MCF 10A (cell line): ENCODE measurements at regions not wholly inside any gene's neighbourhood (a gene's known extent, or its start where the extent isn't known, plus 50 kb on each side); places are given as distances from the start of the nearest gene placed in this dataset.

Experiments
- BruUV-seq: library from RNA; stranded (reverse); fragments of 400-500 nt; replicated peaks from 2 replicates; lab custom pipeline; 2021; lab: Mats Ljungman, UMichigan
- CTCF ChIA-PET: fragments of 300-600 bp; sonication (Branson Sonifier 250); formaldehyde crosslinking; extraction: SDS; loops from one replicate; lab custom pipeline; 2021; ENCODE audit warnings: antibody characterized with exemption, inconsistent platforms; lab: Yijun Ruan, JAX
- POLR2A ChIA-PET: fragments of 300-600, 350-650 bp; sonication (Branson Sonifier 250); formaldehyde crosslinking; extraction: SDS; loops from one replicate; lab custom pipeline; 2020; ENCODE audit warnings: antibody characterized with exemption, inconsistent platforms; lab: Yijun Ruan, JAX
- DNase-seq: peaks from one replicate; pipeline ENCODE4 v3.0.0-alpha.2; 2018; ENCODE audit not compliant: unreplicated experiment
- H3K27ac Mint-ChIP-seq: one replicate; pipeline ENCODE4 v1.8.0; 2022; ENCODE audit warnings: mild to moderate bottlenecking, low read depth, mixed read lengths; ENCODE audit not compliant: unreplicated experiment
- H3K27me3 Mint-ChIP-seq: one replicate; pipeline ENCODE4 v1.8.0; 2022; ENCODE audit warnings: mixed read lengths; ENCODE audit not compliant: insufficient read depth, unreplicated experiment
- H3K36me3 Mint-ChIP-seq: one replicate; pipeline ENCODE4 v1.8.0; 2022; ENCODE audit warnings: mild to moderate bottlenecking, moderate library complexity, mixed read lengths; ENCODE audit not compliant: insufficient read depth, unreplicated experiment
- H3K4me1 Mint-ChIP-seq: one replicate; pipeline ENCODE4 v1.8.0; 2022; ENCODE audit warnings: mixed read lengths; ENCODE audit not compliant: insufficient read depth, unreplicated experiment
- H3K4me3 Mint-ChIP-seq: one replicate; pipeline ENCODE4 v1.8.0; 2022; ENCODE audit warnings: mild to moderate bottlenecking, moderate library complexity, mixed read lengths; ENCODE audit not compliant: unreplicated experiment
- H3K9me3 Mint-ChIP-seq: one replicate; pipeline ENCODE4 v1.8.0; 2022; ENCODE audit warnings: mixed read lengths; ENCODE audit not compliant: unreplicated experiment
- CTCF ChIP-seq: fragments of 200-600 bp; IDR thresholded peaks from one replicate; pipeline ENCODE4 v1.8.0; 2022; ENCODE audit warnings: antibody characterized with exemption, mild to moderate bottlenecking; ENCODE audit not compliant: unreplicated experiment
- intact Hi-C: fragments of 100-400 bp; cut with micrococcal nuclease; formaldehyde crosslinking; loops from 2 replicates; pipeline ENCODE4 v1.14.1; 2022

GRCh38 chr10:131547129-131547799 lies 235.7 kb upstream of the TCERG1L start:
- Mint-ChIP-seq H3K27ac (no peak overlapping the region), H3K36me3 (no peaks in the 10 kb centered on the region), H3K9me3 (peaks cover 20% of the 10 kb centered on the region), H3K4me3 (no peak overlapping the region), H3K4me1 (no peaks in the 10 kb centered on the region), H3K27me3 (no peaks in the 10 kb centered on the region)
- ChIA-PET POLR2A (no interaction called here), CTCF (interaction anchor here (0.8 kb wide), 1 partner anchor 476 kb away, joined by 3 read pairs; no protein-coding TSS in a partner anchor)
- BruUV-seq = no TSS peak
- DNase-seq = no peak
- no peak for TF ChIP-seq CTCF
- intact Hi-C loops = no loop called here

DNA sequence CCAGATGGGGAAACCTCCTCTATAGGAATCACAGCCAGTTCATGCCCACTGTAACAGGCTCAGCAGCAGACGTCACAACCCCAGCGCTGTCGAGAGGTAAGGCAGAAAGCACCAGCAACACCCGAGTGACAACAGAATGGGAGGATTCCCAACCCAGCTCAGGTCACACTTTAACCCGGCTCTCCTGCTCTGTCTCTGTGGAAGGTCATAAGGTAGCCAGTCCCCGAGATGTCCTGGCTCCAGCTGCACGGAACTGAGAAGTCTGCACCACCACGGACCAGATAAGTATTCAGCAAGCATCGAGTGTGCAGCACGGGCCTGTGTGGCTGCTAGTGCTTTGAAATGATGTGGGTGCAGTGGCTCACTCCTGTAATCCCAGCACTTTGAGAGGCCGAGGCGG lies 236.7 kb upstream of the TCERG1L start:
- no peaks in the 10 kb centered on the region for H3K36me3 Mint-ChIP-seq
- intact Hi-C loops = no loop called here
- CTCF ChIA-PET = interaction anchor here (0.8 kb wide), 1 partner anchor 475 kb away, joined by 3 read pairs; no protein-coding TSS in a partner anchor
- no peak for DNase-seq
- no peaks in the 10 kb centered on the region for H3K4me1 Mint-ChIP-seq
- TF ChIP-seq CTCF = no peak
- peaks cover 14% of the 10 kb centered on the region for H3K9me3 Mint-ChIP-seq
- no peak overlapping the region for H3K27ac Mint-ChIP-seq
- POLR2A ChIA-PET = interaction anchor here (1.1 kb wide), 1 partner anchor 15 kb away, joined by 3 read pairs; no protein-coding TSS in a partner anchor
- H3K27me3 Mint-ChIP-seq = no peaks in the 10 kb centered on the region
- H3K4me3 Mint-ChIP-seq = no peak overlapping the region
- BruUV-seq = no TSS peak

DNA sequence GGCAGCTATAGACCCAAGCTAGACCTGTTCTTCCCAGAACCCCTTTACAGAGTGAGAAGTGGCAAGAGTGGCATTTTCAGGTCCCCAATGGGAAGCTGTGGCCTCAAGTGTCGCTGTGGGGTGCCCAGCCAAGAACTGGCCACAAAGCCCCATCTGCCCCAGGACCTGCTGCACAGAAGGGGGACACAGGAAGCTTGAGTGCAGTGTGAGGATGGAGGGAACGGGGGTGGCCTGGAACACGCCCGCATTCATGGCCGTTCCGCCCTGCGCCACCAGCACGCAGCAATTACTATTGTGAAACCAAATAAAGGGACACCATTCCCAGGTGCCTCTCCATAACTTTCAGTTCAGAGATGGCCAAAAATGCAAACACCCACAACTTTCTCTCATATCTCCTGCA lies 237.6 kb upstream of the TCERG1L start:
- no peak overlapping the region for H3K4me3 Mint-ChIP-seq
- no peak overlapping the region for H3K27ac Mint-ChIP-seq
- peaks cover 14% of the 10 kb centered on the region for H3K9me3 Mint-ChIP-seq
- no peak for DNase-seq
- no peaks in the 10 kb centered on the region for H3K27me3 Mint-ChIP-seq
- H3K4me1 Mint-ChIP-seq = no peaks in the 10 kb centered on the region
- POLR2A ChIA-PET = interaction anchor here (1.1 kb wide), 1 partner anchor 16 kb away, joined by 3 read pairs; no protein-coding TSS in a partner anchor
- BruUV-seq = no TSS peak
- intact Hi-C loops = no loop called here
- CTCF ChIA-PET = no interaction called here
- H3K36me3 Mint-ChIP-seq = no peaks in the 10 kb centered on the region
- no peak for TF ChIP-seq CTCF

DNA sequence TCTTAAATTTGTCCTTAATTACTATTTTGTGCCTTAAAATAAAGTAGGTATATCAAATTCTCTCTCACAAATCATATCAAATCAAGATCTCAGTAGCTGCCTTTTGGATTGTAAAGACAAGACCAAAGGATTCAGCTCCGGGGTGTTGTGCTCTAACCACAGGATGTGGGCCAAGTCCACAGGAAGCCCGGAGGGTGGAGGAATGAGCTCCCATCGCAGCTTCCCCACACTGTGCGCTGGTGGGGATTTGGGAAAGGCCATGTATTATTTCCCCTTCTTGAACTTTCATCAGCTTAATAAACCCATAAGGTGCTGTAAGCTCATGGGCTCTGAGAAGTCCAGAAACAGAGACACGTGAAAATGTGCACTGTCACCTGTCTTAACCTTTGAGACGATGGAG lies 241.6 kb upstream of the TCERG1L start:
- intact Hi-C loops = no loop called here
- H3K36me3 Mint-ChIP-seq = no peaks in the 10 kb centered on the region
- no peak overlapping the region for H3K27ac Mint-ChIP-seq
- TF ChIP-seq CTCF = no peak
- H3K4me1 Mint-ChIP-seq = no peaks in the 10 kb centered on the region
- H3K4me3 Mint-ChIP-seq = no peak overlapping the region
- BruUV-seq = no TSS peak
- peaks cover 14% of the 10 kb centered on the region for H3K9me3 Mint-ChIP-seq
- POLR2A ChIA-PET = no interaction called here
- CTCF ChIA-PET = no interaction called here
- no peak for DNase-seq
- H3K27me3 Mint-ChIP-seq = no peaks in the 10 kb centered on the region
